Astrocyte (in vitro differentiated cells and primary cell): ENCODE measurements at regions not wholly inside any gene's neighbourhood (a gene's known extent, or its start where the extent isn't known, plus 50 kb on each side); places are given as distances from the start of the nearest gene placed in this dataset.

Experiments used
- EZH2 ChIP-seq: IDR thresholded peaks from 2 replicates; pipeline ENCODE4 v1.6.1; 2012; ENCODE audit warnings: mild to moderate bottlenecking, low read length, inconsistent platforms; ENCODE audit not compliant: insufficient read depth
- TF ChIP-seq, protein P1 (sequence below): IDR thresholded peaks from 2 replicates; pipeline ENCODE4 v1.5.1; 2011; ENCODE audit warnings: low read depth, mild to moderate bottlenecking, inconsistent platforms, low read length, moderate library complexity; ENCODE audit not compliant: insufficient read depth

DNA sequence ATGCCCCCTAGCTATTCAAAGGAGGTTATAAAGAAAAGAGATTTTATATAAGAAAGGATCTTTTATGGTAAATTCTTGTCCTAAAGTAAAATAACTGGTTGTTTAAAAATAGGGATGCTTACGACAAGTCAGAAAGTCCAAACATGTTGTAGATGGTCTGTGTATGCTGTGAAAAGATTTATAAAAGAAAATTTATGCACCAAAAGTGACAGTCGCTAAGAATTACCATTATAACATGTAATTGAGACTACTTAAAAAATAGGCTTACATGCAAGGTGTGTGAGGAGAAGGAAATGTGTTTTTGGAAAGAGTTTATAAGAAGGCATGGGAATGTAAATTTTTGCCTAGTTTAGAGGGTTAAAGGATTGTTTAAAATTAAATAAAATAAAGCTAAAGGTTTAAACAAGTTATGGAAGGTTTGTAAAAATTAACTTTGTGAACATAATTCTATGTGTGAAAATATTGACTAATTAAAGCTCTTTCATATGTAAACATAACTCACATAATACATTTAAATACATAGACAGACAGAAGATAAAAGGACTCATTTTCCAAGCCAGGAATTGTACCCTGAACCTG, 118.5 kb downstream of the LYZL1 start:
- TF ChIP-seq, protein P1, sequence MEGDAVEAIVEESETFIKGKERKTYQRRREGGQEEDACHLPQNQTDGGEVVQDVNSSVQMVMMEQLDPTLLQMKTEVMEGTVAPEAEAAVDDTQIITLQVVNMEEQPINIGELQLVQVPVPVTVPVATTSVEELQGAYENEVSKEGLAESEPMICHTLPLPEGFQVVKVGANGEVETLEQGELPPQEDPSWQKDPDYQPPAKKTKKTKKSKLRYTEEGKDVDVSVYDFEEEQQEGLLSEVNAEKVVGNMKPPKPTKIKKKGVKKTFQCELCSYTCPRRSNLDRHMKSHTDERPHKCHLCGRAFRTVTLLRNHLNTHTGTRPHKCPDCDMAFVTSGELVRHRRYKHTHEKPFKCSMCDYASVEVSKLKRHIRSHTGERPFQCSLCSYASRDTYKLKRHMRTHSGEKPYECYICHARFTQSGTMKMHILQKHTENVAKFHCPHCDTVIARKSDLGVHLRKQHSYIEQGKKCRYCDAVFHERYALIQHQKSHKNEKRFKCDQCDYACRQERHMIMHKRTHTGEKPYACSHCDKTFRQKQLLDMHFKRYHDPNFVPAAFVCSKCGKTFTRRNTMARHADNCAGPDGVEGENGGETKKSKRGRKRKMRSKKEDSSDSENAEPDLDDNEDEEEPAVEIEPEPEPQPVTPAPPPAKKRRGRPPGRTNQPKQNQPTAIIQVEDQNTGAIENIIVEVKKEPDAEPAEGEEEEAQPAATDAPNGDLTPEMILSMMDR: no peak
- no peak for TF ChIP-seq EZH2
